HG03103 (cell line): ENCODE measurements at regions not wholly inside any gene's neighbourhood (a gene's known extent, or its start where the extent isn't known, plus 50 kb on each side); places are given as distances from the start of the nearest gene placed in this dataset.
"Not testable (repeated sequence)": the region's sequence is repeated elsewhere in the genome, so short reads cannot be mapped to it uniquely, and the experiment has no call there.

ENCODE experiments used
- ATAC-seq: cut with Tn5 transposase; IDR thresholded peaks from one replicate; pipeline ENCODE4 v1.9.1; 2021; ENCODE audit warnings: low read depth; ENCODE audit not compliant: unreplicated experiment

GRCh38 chr3:164927728-164928127, 150.6 kb downstream of the SI start:
- ATAC-seq, result no peak

GRCh38 chr3:164918905-164919304, 159.4 kb downstream of the SI start:
- ATAC-seq, result no peak

GRCh38 chr3:164912916-164913315, 165.4 kb downstream of the SI start:
- no peak for ATAC-seq

GRCh38 chr3:164903820-164904451, 174.4 kb downstream of the SI start:
- ATAC-seq, result no peak

- ATAC-seq, result no peak
These were observed 181.0 kb downstream of the SI start for GRCh38 chr3:164897342-164897741.

- ATAC-seq, result no peak
These were observed 188.2 kb downstream of the SI start for GRCh38 chr3:164890061-164890460.

- no peak for ATAC-seq
These were observed 195.1 kb downstream of the SI start for GRCh38 chr3:164883171-164883570.

GRCh38 chr3:164879201-164879600, 199.1 kb downstream of the SI start:
- no peak for ATAC-seq

- ATAC-seq, result no peak
These were observed 213.8 kb downstream of the SI start for GRCh38 chr3:164864454-164864853.

- no peak for ATAC-seq
These were observed 225.4 kb downstream of the SI start for GRCh38 chr3:164852866-164853265.

- no peak for ATAC-seq
These were observed 226.4 kb downstream of the SI start for GRCh38 chr3:164851905-164852304.

GRCh38 chr3:164851204-164851603, 227.1 kb downstream of the SI start:
- ATAC-seq, result no peak

GRCh38 chr3:164848923-164849322, 229.4 kb downstream of the SI start:
- no peak for ATAC-seq

- ATAC-seq, result no peak
These were observed 232.6 kb downstream of the SI start for GRCh38 chr3:164845739-164846138.

- ATAC-seq, result no peak
These were observed 246.1 kb downstream of the SI start for GRCh38 chr3:164832216-164832615.

- no peak for ATAC-seq
These were observed 260.0 kb downstream of the SI start for GRCh38 chr3:164818318-164818717.

- ATAC-seq, result no peak
These were observed 264.2 kb downstream of the SI start for GRCh38 chr3:164814106-164814505.

- ATAC-seq, result no peak
These were observed 266.3 kb downstream of the SI start for GRCh38 chr3:164812042-164812441.

- ATAC-seq, result no peak
These were observed 272.1 kb downstream of the SI start for GRCh38 chr3:164806188-164806587.

- ATAC-seq, result no peak
These were observed 284.2 kb downstream of the SI start for GRCh38 chr3:164794099-164794498.

GRCh38 chr3:164791263-164791662, 287.0 kb downstream of the SI start:
- no peak for ATAC-seq

GRCh38 chr3:164784407-164784806, 293.9 kb downstream of the SI start:
- ATAC-seq, result not testable (repeated sequence)

- ATAC-seq, result no peak
These were observed 296.5 kb downstream of the SI start for GRCh38 chr3:164781755-164782154.
